ENCODE measurements at regions not wholly inside any gene's neighbourhood (a gene's known extent, or its start where the extent isn't known, plus 50 kb on each side); places are given as distances from the start of the nearest gene placed in this dataset.
A peak's percentile ranks its signal among the peaks of the same experiment; 100 is the strongest.

GRCh38 chr1:60562740-60563139, 489.2 kb upstream of the C1orf87 start:
- no peaks in the 10 kb centered on the region for H3K9me3 ChIP-seq
- no peak overlapping the region for H3K4me3 ChIP-seq (ENCODE audit: low read depth, low read length)
- no peaks in the 10 kb centered on the region; the same call in 1 of the 2 replicates for H3K4me1 ChIP-seq
- H3K36me3 ChIP-seq = no peaks in the 10 kb centered on the region
- DNase-seq = no peak
- TF ChIP-seq CTCF (IDR thresholded peaks at IDR 0.05; ENCODE audit: low read depth, low read length) = no peak
- no peaks in the 10 kb centered on the region for H3K27me3 ChIP-seq

- TF ChIP-seq CTCF (IDR thresholded peaks at IDR 0.05; ENCODE audit: low read depth, low read length) = no peak
- Histone ChIP-seq H3K27me3 (no peaks in the 10 kb centered on the region), H3K4me1 (no peaks in the 10 kb centered on the region; the same call in 1 of the 2 replicates), H3K9me3 (no peaks in the 10 kb centered on the region), H3K36me3 (no peaks in the 10 kb centered on the region), H3K4me3 (ENCODE audit: low read depth, low read length) (no peak overlapping the region)
- no peak for DNase-seq
Measured at GRCh38 chr1:60560701-60561100, 487.1 kb upstream of the C1orf87 start.

- DNase-seq = no peak
- no peak for TF ChIP-seq CTCF (IDR thresholded peaks at IDR 0.05; ENCODE audit: low read depth, low read length)
- H3K36me3 ChIP-seq = no peaks in the 10 kb centered on the region
- H3K27me3 ChIP-seq = no peaks in the 10 kb centered on the region
- H3K4me1 ChIP-seq = no peaks in the 10 kb centered on the region
- no peak overlapping the region for H3K4me3 ChIP-seq (ENCODE audit: low read depth, low read length)
- no peaks in the 10 kb centered on the region for H3K9me3 ChIP-seq
Measured at GRCh38 chr1:60558236-60558635, 484.7 kb upstream of the C1orf87 start.

GRCh38 chr1:60553730-60554129, 480.2 kb upstream of the C1orf87 start:
- H3K4me3 ChIP-seq (ENCODE audit: low read depth, low read length) = no peak overlapping the region
- no peaks in the 10 kb centered on the region for H3K9me3 ChIP-seq
- DNase-seq = no peak
- no peaks in the 10 kb centered on the region for H3K27me3 ChIP-seq
- no peak for TF ChIP-seq CTCF (IDR thresholded peaks at IDR 0.05; ENCODE audit: low read depth, low read length)
- no peaks in the 10 kb centered on the region for H3K36me3 ChIP-seq
- H3K4me1 ChIP-seq = no peaks in the 10 kb centered on the region

GRCh38 chr1:60547821-60548220, 474.3 kb upstream of the C1orf87 start:
- Histone ChIP-seq H3K4me3 (ENCODE audit: low read depth, low read length) (no peak overlapping the region), H3K27me3 (no peaks in the 10 kb centered on the region), H3K9me3 (no peaks in the 10 kb centered on the region), H3K4me1 (no peaks in the 10 kb centered on the region), H3K36me3 (no peaks in the 10 kb centered on the region)
- peak; percentile 5 for DNase-seq
- TF ChIP-seq CTCF (IDR thresholded peaks at IDR 0.05; ENCODE audit: low read depth, low read length) = no peak

- no peaks in the 10 kb centered on the region for H3K9me3 ChIP-seq
- TF ChIP-seq CTCF (IDR thresholded peaks at IDR 0.05; ENCODE audit: low read depth, low read length) = no peak
- H3K36me3 ChIP-seq = no peaks in the 10 kb centered on the region
- H3K27me3 ChIP-seq = no peaks in the 10 kb centered on the region
- DNase-seq = no peak
- H3K4me1 ChIP-seq = no peaks in the 10 kb centered on the region
- H3K4me3 ChIP-seq (ENCODE audit: low read depth, low read length) = no peak overlapping the region
Measured at GRCh38 chr1:60541831-60542532, 468.4 kb upstream of the C1orf87 start.
